Left renal pelvis (tissue), 4 donors: ENCODE measurements at regions not wholly inside any gene's neighbourhood (a gene's known extent, or its start where the extent isn't known, plus 50 kb on each side); places are given as distances from the start of the nearest gene placed in this dataset.

Experiments
- DNase-seq, 4 donors: peaks; one replicate each; pipeline ENCODE4 v3.0.0-alpha.2; 2013; ENCODE audit warnings: low read depth in 4 of 4, low spot score in 3 of 4

DNA sequence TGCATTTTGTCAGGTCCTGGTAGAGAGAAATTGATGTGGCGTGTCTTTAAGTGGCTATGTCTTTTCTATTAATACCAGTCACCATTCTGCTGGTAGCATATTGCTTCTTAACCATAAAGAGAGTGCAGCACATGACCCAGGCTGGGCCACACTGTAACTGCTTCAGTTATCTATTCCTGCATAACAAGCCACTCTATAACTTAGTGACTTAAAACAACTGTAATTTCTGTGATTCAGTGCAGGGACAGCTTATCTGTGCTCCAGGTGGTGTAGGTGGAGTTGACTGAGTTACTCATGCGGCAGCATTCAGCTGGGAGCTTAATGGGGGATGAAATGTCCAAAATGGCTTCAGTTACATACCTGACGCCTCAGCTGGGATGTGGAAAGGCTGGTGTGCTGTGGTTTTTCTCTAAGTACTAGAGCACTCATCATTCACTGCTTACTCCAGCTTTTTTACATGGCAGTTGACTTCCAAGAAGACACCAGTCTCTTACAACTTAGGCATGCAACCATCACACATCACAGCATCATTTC is 742.4 kb downstream of the SATB2 start:
- DNase-seq: peak in 2 of 4 donors; percentile 12 to 16

DNA sequence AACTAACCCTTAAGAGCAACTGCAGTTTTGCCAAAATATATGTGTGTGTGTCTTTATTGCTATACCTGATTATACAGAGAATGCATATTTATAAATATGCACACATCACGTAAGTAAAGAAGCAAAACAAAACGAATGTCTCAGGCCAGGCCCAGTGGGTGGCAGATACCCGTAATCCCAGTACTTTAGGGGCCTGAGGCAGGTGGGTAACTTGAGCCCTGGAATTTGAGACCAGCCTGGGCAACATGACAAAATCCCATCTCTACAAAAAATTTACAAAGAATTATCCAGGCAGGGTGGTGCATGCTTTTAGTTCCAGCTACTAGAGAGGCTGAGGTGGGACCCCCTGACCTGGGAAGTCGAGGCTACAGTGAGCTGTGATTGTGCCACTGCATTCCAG is 745.3 kb downstream of the SATB2 start:
- no peak for DNase-seq

DNA sequence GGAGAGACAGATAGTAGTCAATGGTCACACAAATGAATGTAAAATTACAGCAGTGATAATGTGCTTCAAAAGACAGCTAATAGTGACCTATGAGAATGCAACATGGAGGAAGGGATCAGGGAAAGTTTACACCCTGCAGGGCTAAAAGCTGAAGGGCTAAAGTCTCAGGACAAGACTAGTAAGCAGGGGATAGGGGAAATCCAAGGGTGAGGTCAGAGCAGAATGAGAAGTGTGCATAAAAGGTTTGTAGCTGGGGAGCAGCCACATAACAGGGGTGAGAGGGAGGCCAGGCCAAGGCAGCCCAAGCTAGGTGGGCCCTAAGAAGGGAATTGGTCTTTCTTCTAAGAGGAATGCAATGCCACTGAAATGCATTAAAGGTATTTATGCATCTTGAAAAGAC is 746.3 kb downstream of the SATB2 start:
- DNase-seq: no peak

DNA sequence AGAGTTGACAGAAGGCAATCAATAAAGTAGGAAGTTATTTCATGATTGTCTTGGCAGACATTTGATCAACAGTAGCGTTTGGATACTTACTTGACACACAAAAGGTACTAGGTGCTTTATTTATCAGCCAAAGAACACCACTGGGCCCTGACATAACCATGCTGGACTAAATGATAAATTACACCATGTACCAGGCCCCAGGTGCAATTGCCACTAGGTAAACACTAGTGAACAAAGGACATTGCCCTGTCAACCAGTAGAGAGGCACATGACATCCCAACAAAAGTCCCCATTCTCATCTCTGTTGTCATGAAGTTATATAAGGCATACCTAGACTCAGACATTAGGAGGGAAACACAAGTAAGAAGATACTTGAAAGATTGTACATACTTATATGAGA is 747.2 kb downstream of the SATB2 start:
- DNase-seq: no peak

DNA sequence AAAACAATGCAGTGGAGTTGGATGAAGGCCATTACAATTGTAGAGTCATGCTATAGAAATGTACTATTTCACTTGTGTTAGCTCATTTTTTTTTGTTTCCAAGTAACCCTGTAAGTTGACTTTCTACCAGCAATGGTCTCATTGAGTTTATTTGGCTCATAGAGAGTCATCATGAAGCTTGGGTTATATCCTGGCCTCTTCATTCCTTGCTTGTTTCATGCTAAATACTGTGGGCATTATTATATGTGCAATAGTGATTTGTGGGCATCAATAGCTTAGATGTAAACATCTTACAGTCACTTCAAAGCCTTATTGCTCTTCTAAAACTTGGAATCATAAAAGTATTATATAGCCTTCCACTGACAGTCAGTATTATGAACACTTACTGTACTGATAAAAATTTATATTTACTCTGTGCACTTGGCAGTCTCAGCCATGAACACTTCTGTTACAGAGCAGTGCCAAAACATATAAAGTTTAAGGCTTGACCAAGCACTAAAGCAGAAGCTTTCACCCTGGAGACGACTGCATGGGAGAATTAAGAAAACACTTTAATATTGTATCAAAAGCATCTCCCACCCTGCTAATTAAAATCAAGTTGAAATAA is 751.2 kb downstream of the SATB2 start:
- DNase-seq: no peak

DNA sequence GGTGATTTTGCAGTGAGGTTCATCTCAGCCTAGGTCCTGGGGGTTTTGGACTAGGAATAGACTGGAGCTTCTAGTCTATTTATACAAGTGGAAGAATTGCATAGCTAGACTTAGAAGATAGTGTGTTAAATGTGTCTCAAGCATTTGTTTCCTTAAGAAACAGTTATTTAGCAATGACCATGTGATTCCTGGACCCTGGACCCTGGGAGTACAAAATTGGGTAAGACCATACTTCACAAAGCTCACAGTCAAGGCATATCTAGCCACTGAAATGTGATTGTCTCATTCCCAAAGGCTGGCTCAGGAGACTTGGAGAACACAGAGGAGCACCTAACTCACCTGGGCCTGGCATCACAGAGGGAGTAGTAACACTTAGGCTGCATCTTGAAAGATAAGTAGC is 754.5 kb downstream of the SATB2 start:
- no peak for DNase-seq

DNA sequence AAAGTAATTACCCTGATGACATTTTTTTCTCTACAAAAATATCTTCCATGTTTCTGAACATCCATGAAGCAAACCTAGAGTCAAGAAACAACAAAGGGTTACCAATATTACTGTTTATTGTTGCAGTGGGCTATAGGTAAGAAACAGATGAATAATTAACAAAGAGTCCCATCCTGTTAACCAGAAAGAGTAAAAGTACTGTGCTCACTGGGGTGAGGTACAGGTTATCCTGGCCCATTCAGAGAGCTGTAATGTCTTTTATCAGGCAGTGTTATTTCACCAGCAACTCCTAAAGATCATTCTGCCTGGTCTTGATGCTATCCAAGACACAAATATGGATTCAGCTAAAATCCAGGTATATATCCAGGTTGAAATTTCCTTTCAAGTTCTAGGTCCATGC is 754.9 kb downstream of the SATB2 start:
- DNase-seq: no peak

DNA sequence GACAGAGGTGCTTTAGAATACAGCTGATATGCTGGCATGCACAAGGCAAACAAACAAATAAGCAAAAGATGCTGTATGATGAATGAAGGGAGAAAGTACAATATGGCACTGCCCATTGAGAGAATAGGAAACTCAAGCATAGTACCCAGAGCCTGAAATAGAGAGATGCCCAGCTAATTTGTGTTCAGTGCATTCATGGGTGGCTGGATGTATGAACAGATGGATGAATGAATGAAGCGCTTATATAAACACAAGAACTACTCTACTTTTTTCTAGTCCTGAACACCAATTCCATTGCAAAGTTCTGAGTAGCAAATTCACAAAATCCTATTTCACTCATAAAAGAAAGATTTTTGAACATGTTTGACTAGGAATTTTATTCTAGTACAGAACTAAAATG is 756.3 kb downstream of the SATB2 start:
- DNase-seq: no peak

DNA sequence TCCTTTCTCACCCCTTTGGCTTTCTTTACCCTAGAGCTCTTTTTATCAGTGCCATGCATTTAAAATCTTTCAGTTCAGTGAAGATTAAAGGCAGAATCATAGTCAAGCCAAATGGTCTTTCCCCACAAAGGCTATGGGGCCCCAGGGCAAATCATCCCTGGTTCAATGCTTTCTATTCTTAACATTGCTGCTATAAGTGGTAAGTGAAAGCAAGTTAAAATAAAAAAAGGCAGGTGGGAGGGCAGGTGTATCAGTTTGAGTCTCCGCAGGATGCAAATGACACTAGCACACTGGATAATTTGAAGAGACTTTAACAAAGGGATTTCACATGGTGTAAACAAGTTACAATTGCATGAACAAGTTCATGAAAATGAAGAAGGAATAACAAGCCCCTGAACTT is 757.4 kb downstream of the SATB2 start:
- DNase-seq: no peak

DNA sequence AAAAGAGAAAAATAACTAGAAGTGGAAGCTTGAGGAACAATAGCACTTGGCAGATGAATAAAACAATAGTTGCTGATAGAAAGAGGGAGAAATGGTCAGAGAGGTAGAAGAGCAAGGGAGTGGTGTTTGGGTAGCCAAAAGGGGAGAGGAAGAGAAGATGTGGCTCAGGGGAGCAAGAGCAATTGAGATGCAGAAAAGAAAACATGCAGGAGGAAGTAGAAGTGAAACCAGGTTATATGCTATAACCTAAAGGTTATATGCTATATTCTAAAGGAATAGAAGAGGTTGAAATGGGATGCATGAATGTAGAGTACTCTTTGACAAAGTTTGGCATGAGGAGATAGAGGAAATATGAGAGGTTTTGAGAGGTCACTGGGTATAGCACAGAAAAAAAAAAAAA is 759.5 kb downstream of the SATB2 start:
- DNase-seq: no peak

DNA sequence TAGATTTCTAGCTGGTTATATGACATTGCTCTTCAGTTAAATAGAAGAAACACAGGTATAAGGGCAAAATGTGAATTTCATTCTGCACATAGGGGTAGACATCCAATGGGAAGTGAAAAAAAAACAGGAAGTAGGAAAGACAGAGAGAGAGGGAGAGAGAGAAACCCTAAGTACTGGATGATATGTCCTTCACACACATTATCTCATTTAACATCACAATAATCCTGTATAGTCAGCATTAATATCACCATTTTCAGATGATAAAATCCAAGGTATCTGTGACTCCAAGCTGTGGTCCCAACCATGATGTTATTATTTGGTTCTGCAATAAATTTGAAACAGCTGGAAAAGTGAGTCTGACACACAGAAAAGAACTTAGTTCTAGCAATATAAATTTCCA is 759.9 kb downstream of the SATB2 start:
- no peak for DNase-seq

DNA sequence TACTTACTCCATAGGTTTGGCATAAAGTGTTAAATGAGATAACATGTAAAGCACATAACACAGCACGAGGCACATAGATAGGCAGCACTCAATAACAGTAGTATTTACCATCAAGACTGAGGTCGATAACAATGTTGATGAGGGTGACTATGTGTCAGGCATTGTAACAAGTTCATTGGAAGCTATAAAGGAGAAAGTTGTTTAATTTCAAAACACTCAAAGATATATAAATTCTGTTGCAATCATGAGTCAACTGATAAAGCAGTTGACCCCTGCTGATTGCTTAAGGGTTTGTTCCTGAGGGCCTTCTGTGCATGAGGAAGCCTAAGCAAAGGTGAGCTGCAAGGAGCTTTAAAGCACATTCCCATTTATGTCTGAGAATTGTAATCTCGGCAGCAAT is 760.5 kb downstream of the SATB2 start:
- no peak for DNase-seq

DNA sequence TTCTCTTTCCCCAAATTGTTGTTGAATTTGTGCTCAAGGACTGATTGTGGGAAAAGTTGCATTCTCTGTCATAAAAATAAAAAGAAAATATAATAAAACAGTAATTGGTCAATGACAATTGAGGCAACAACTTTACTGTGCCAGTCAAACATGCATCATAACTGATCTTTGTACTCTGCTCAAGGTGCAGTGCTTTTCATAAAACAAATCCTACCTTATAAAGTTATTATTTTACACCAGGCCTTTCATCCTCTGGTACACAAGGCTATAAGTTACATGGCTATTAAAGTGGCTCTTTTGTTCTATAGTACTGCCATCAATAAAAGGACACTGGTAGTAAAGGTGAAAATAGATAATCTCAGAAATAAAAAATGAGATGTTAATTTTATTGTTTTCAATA is 761.9 kb downstream of the SATB2 start:
- no peak for DNase-seq

DNA sequence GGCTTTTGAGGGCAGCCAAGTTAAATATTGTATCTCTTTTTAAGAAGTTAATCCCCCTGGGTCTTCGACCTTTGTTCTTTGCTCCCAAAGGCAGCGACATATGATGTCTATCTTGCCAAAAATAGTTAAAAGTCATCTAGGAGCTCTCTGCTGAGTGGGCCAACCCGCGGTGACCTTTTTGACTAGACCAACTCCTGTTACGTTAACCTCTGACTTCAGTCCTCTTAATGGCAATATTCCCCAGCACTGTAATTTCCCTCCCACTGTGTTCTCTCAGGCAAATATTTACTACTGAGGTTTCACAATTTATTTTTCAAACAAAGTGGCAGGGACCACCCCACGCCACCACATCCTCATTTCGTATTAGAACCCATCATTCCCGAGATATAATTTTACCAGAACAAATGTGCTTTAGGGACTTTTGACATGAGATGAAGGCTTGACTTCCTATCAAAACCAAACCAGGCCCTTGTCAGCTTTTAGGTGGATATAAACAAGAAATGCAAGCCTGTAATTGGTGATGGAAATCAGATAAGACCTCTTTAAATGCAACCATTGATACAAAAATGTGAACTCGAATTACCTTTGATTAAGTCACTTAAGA is 764.7 kb downstream of the SATB2 start:
- DNase-seq: no peak

DNA sequence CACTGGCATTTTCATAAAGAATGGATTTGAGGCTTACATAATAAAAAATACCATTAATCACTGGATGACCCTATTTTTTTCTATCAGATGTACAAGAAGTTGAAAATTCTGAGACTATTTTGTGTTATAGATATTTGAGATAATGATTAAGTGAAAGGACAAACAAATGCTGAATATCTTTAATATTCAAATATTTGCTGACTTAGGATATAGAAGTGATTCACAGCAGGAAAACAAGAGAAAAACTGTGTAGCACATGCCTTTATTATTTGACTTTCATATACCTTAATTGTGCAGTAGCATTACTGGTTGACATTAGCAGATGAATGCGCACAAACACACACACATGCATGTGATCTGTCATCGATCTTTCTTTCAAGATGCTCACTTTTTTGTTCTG is 766.5 kb downstream of the SATB2 start:
- DNase-seq: no peak

DNA sequence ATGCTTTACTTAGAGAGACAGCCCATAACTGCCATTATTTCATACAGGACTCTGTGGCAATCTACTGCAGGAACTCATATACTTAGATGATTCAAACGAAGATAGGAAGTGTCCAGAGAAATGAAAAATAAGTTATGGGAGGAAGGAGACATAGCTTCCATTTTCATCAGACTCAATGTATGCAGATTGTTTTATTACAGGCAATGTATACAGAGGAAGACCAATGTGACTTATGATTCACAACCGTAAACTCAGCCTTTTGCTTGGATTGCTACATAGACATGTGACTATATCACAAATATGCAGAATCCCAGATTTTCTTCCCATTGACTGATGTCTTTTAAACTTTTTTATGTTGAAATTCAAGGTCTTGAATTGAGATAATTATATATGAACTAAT is 793.4 kb downstream of the SATB2 start:
- no peak for DNase-seq

DNA sequence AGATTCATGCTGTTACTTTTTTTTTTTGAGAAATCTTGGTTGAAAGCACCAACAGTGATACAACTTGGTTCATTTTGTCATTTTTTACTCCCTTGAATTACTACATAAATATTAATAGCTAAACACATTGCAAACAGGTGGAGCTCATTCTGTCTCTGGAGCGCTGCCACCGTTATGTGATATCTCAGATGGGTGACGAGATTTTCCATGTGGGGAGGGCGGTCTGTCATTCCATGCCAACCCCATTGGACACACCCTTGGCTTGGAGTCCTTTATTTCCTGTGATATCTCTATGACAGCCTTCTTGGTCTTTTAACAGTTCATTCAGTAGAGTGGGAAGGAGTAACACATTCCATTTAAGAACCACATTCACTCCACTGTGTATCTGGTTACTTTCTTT is 794.8 kb downstream of the SATB2 start:
- DNase-seq: no peak

DNA sequence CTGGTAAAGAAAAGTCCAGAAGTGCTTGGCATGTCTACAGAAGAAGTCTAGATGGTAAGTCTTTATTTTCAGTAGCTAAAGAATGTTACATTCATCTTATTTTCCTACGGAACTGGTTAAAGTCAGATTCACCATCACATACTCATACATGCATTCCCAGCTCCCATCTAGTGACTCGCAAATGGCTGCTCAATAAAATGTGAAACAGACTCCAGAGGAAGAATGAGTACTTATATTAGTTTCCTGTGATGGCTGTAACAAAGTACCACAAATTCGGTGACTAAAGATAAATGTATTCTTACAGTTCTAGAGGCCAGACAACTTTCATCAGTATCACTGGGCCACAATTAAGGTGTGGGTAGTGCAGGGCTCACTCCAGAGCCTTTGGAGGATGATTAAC is 797.2 kb downstream of the SATB2 start:
- no peak for DNase-seq

DNA sequence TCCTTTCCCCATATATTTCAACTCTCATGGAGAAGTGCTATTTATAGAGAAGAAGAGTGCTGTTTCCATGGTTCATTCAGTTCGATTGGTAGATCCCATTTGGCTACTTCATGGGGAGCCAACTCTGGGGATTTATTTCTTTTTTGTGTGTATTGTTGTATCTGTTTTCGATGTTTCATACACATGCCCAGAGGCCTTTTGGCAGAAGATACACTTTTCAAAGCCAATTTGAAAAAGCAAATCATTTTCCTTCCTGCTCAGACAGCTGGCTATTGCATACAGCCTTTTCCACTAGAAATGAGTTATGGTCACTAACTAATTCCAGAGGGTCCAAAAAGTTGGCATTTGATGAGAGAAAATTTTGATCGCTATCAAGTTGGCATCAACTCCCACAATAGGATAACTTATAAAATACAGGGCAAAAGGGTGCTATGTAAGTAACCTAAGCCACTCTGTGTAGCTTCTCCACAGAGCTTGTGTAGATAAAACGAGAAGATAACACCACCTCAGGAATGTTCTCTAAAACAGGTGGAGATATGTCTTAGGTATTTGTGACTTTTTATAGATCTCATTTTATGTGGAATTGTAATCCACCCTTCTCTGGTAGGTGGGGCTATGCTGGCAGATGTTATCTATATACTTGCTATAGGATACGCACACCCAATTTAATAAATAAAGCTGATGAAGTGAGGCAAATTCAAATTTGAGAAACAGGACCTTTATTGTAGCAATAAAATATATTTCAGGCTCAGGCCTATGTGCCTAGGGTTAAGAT is 798.5 kb downstream of the SATB2 start:
- DNase-seq: no peak

DNA sequence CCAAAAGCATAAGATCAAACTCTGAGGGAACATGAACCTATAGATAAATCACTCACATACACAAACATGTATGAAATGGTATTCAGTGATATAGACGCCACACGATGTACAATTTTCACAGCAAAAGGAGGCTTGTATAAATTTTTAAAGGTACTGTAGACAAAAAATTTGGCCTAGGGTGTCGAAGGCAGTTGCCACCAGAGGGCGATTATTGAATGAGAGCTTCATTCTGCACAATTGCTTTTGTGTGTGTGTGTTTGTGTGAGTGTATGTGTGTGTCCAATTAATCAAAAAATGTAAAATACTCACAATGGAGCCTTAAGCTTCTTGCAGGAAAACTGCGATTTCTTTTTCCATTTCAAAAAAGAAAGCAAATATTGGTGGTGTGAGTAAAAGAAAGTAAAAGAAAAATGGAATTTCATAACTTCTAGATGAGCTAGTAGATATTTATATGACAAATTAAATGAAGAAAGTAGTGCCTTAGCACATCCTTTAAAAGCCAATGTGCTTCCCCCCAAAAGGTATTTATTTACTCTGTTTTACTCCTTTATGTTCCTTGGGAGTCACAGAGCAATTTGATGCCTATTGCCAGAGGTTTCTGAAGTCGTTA is 800.1 kb downstream of the SATB2 start:
- DNase-seq: no peak

DNA sequence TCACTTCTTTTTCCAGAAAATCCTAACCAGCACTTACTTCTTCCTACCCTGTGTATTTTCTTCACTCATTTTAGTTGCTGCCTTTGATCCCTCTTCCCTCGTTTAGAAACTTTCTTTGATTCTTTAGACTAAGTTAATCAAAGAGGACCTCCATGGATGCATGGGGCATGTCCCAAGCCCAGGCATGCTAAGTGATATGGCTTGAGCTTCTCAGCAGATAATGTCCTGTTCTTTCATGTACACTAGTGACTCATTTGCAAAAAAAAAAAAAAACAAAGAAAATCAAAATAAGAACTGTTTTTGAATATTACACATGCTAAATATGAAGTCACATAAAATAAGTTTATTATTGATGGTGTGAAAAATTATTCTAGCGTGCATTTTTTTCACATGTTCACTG is 800.9 kb downstream of the SATB2 start:
- DNase-seq: no peak

DNA sequence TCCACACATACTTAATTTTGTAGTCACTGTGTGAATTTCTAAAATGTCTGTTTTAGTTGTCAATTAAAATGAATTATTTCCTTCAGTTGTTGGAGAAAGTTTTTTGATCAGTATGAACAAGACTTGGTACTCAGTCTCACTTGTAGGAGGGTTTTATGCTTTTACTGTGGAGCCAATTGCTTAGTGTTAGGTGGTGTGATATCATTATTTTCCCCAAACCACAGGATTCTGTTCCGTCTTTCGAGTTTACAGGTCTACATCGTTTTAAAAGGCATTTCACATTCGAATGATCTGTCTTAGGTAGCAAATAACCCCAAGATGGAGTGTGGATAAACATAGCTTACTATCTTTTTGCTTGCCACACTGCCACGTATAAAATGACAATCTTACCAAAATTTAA is 803.1 kb downstream of the SATB2 start:
- no peak for DNase-seq
